GM18909 (cell line): ENCODE measurements at regions not wholly inside any gene's neighbourhood (a gene's known extent, or its start where the extent isn't known, plus 50 kb on each side); places are given as distances from the start of the nearest gene placed in this dataset.

Experiments used
- ATAC-seq: cut with Tn5 transposase; IDR thresholded peaks from one replicate; pipeline ENCODE4 v1.9.1; 2021; ENCODE audit warnings: mild to moderate bottlenecking; ENCODE audit not compliant: unreplicated experiment, poor library complexity

- no peak for ATAC-seq
Observed at GRCh38 chr14:81946375-81946774, 412.7 kb upstream of the SEL1L start.

GRCh38 chr14:81946834-81947798 is 413.5 kb upstream of the SEL1L start:
- no peak for ATAC-seq

GRCh38 chr14:81952917-81953316 is 419.3 kb upstream of the SEL1L start:
- no peak for ATAC-seq

GRCh38 chr14:81953419-81953818 is 419.8 kb upstream of the SEL1L start:
- no peak for ATAC-seq

GRCh38 chr14:81955123-81955522 is 421.5 kb upstream of the SEL1L start:
- ATAC-seq: no peak

GRCh38 chr14:81960781-81961180 is 427.1 kb upstream of the SEL1L start:
- ATAC-seq: no peak

- no peak for ATAC-seq
Observed at GRCh38 chr14:81963846-81964245, 430.2 kb upstream of the SEL1L start.

- no peak for ATAC-seq
Observed at GRCh38 chr14:81970307-81970706, 436.7 kb upstream of the SEL1L start.

GRCh38 chr14:81971911-81972310 is 438.3 kb upstream of the SEL1L start:
- no peak for ATAC-seq

- ATAC-seq: no peak
Observed at GRCh38 chr14:81972601-81973000, 438.9 kb upstream of the SEL1L start.

GRCh38 chr14:81974543-81974942 is 440.9 kb upstream of the SEL1L start:
- ATAC-seq: no peak

GRCh38 chr14:81980601-81981306 is 447.1 kb upstream of the SEL1L start:
- no peak for ATAC-seq

GRCh38 chr14:81981307-81981675 is 447.6 kb upstream of the SEL1L start:
- no peak for ATAC-seq

GRCh38 chr14:81982046-81982445 is 448.4 kb upstream of the SEL1L start:
- ATAC-seq: no peak

- ATAC-seq: no peak
Observed at GRCh38 chr14:81986005-81986404, 452.4 kb upstream of the SEL1L start.

- no peak for ATAC-seq
Observed at GRCh38 chr14:81989211-81989610, 455.6 kb upstream of the SEL1L start.

- peak; percentile 70 for ATAC-seq
Observed at GRCh38 chr14:81990312-81990761, 456.7 kb upstream of the SEL1L start.

GRCh38 chr14:81991998-81992397 is 458.3 kb upstream of the SEL1L start:
- no peak for ATAC-seq

- no peak for ATAC-seq
Observed at GRCh38 chr14:81993432-81993831, 459.8 kb upstream of the SEL1L start.

GRCh38 chr14:82003426-82003825 is 469.8 kb upstream of the SEL1L start:
- no peak for ATAC-seq

- no peak for ATAC-seq
Observed at GRCh38 chr14:82009076-82009475, 475.4 kb upstream of the SEL1L start.
